ENCODE measurements at regions not wholly inside any gene's neighbourhood (a gene's known extent, or its start where the extent isn't known, plus 50 kb on each side); places are given as distances from the start of the nearest gene placed in this dataset.

- TF ChIP-seq CBX3 (IDR thresholded peaks at IDR 0.05; ENCODE audit: low read depth) (no peak), MAX (IDR thresholded peaks at IDR 0.05) (no peak), EZH2phosphoT487 (IDR thresholded peaks at IDR 0.05; ENCODE audit: borderline replicate concordance) (no peak), SIN3A (IDR thresholded peaks at IDR 0.05; ENCODE audit: low read depth) (no peak), EGR1 (IDR thresholded peaks at IDR 0.05; ENCODE audit: low read depth) (no peak), CTCF (IDR thresholded peaks at IDR 0.05 in 2 of 3, conservative IDR thresholded peaks at IDR 0.05 in 1 of 3; ENCODE audit: borderline replicate concordance in 1 of 3, insufficient read depth in 1 of 3, low read depth in 2 of 3, low read length in 2 of 3) (no peak), FOSL1 (IDR thresholded peaks at IDR 0.05; ENCODE audit: low read depth) (no peak), POLR2A (IDR thresholded peaks at IDR 0.05; ENCODE audit: borderline replicate concordance, extremely low read depth, insufficient read depth, insufficient read length) (no peak), SRF (IDR thresholded peaks at IDR 0.05; ENCODE audit: low read depth) (no peak), CEBPB (IDR thresholded peaks at IDR 0.05; ENCODE audit: low read depth) (no peak), POLR2AphosphoS5 (IDR thresholded peaks at IDR 0.05; ENCODE audit: low read depth, low read length) (no peak), YY1 (IDR thresholded peaks at IDR 0.05; ENCODE audit: extremely low read depth, insufficient replicate concordance, low read depth, low read length) (no peak), ZNF274 (IDR thresholded peaks at IDR 0.05; ENCODE audit: low read depth, low read length) (no peak)
Measured at GRCh38 chr21:19541602-19542001, 1138.0 kb upstream of the TMPRSS15 start.

Measured in HCT116 (cell line).